ENCODE measurements at regions not wholly inside any gene's neighbourhood (a gene's known extent, or its start where the extent isn't known, plus 50 kb on each side); places are given as distances from the start of the nearest gene placed in this dataset.
"Not testable (repeated sequence)": the region's sequence is repeated elsewhere in the genome, so short reads cannot be mapped to it uniquely, and the experiment has no call there.

GRCh38 chr11:69952229-69952975 is 125.7 kb upstream of the ANO1 start:
- not testable (repeated sequence) for DNase-seq (ENCODE audit: low read depth)

GRCh38 chr11:69953356-69953755 is 124.8 kb upstream of the ANO1 start:
- DNase-seq (ENCODE audit: low read depth), result no peak

- no peak for DNase-seq (ENCODE audit: low read depth)
These were observed 123.4 kb upstream of the ANO1 start for GRCh38 chr11:69954756-69955155.

- no peak for DNase-seq (ENCODE audit: low read depth)
These were observed 121.4 kb upstream of the ANO1 start for GRCh38 chr11:69956669-69957190.

GRCh38 chr11:69957849-69958248 is 120.3 kb upstream of the ANO1 start:
- DNase-seq (ENCODE audit: low read depth), result no peak

- no peak for DNase-seq (ENCODE audit: low read depth)
These were observed 119.8 kb upstream of the ANO1 start for GRCh38 chr11:69958308-69958707.

- no peak for DNase-seq (ENCODE audit: low read depth)
These were observed 118.7 kb upstream of the ANO1 start for GRCh38 chr11:69959461-69959860.

- DNase-seq (ENCODE audit: low read depth), result no peak
These were observed 116.4 kb upstream of the ANO1 start for GRCh38 chr11:69961738-69962137.

- no peak for DNase-seq (ENCODE audit: low read depth)
These were observed 116.0 kb upstream of the ANO1 start for GRCh38 chr11:69962152-69962551.

GRCh38 chr11:69963533-69964246 is 114.4 kb upstream of the ANO1 start:
- DNase-seq (ENCODE audit: low read depth), result no peak

- DNase-seq (ENCODE audit: low read depth), result no peak
These were observed 113.9 kb upstream of the ANO1 start for GRCh38 chr11:69964247-69964643.

GRCh38 chr11:69965821-69966582 is 112.1 kb upstream of the ANO1 start:
- no peak for DNase-seq (ENCODE audit: low read depth)

GRCh38 chr11:69966583-69966835 is 111.6 kb upstream of the ANO1 start:
- DNase-seq (ENCODE audit: low read depth), result no peak

- no peak for DNase-seq (ENCODE audit: low read depth)
These were observed 111.1 kb upstream of the ANO1 start for GRCh38 chr11:69966910-69967483.

GRCh38 chr11:69967484-69967883 is 110.6 kb upstream of the ANO1 start:
- DNase-seq (ENCODE audit: low read depth), result no peak

- no peak for DNase-seq (ENCODE audit: low read depth)
These were observed 109.4 kb upstream of the ANO1 start for GRCh38 chr11:69968396-69969347.

GRCh38 chr11:69969890-69970784 is 108.0 kb upstream of the ANO1 start:
- no peak for DNase-seq (ENCODE audit: low read depth)

GRCh38 chr11:69970785-69971535 is 107.2 kb upstream of the ANO1 start:
- no peak for DNase-seq (ENCODE audit: low read depth)

GRCh38 chr11:69971741-69972140 is 106.4 kb upstream of the ANO1 start:
- no peak for DNase-seq (ENCODE audit: low read depth)

GRCh38 chr11:69972351-69972802 is 105.7 kb upstream of the ANO1 start:
- DNase-seq (ENCODE audit: low read depth), result no peak

Measured in activated T-cell treated with anti-CD3 and anti-CD28 coated beads for 1 hour (primary cell).